RWPE2 (cell line): ENCODE measurements at regions not wholly inside any gene's neighbourhood (a gene's known extent, or its start where the extent isn't known, plus 50 kb on each side); places are given as distances from the start of the nearest gene placed in this dataset.

ENCODE experiments used
- ATAC-seq: fragments of 200-7000 bp; cut with Tn5 transposase; 3 replicates; pipeline ENCODE4 v1.9.1; 2021; ENCODE audit warnings: low read depth
- DNase-seq: peaks from one replicate; pipeline ENCODE4 v3.0.0-alpha.2; 2020; ENCODE audit warnings: low spot score
- H3K27ac ChIP-seq: fragments of 450-650 bp; 2 replicates; pipeline ENCODE4 v1.5.1; 2017; ENCODE audit warnings: mild to moderate bottlenecking; ENCODE audit not compliant: poor library complexity, severe bottlenecking
- H3K27me3 ChIP-seq: fragments of 250-450 bp; sonication (Bioruptor Pico); 2 replicates; pipeline ENCODE4 v1.5.1; 2021; ENCODE audit warnings: mild to moderate bottlenecking, moderate library complexity; ENCODE audit not compliant: insufficient read depth, poor library complexity, severe bottlenecking
- H3K36me3 ChIP-seq: fragments of 250-450 bp; sonication (Bioruptor Pico); 2 replicates; pipeline ENCODE4 v1.5.1; 2020; ENCODE audit warnings: low read depth, mild to moderate bottlenecking, moderate library complexity
- H3K4me1 ChIP-seq: fragments of 250-450 bp; sonication (Bioruptor Pico); 2 replicates; pipeline ENCODE4 v1.5.1; 2021; ENCODE audit warnings: mild to moderate bottlenecking, moderate library complexity; ENCODE audit not compliant: insufficient read depth, poor library complexity, severe bottlenecking
- H3K4me3 ChIP-seq: fragments of 250-450 bp; sonication (Bioruptor Pico); 2 replicates; pipeline ENCODE4 v1.5.1; 2021; ENCODE audit warnings: mild to moderate bottlenecking, moderate library complexity; ENCODE audit not compliant: severe bottlenecking
- H3K9me3 ChIP-seq: fragments of 250-450 bp; sonication (Bioruptor Pico); 2 replicates; pipeline ENCODE4 v1.5.1; 2021; ENCODE audit warnings: mild to moderate bottlenecking, moderate library complexity; ENCODE audit not compliant: severe bottlenecking
- CTCF ChIP-seq: fragments of 450-650 bp; IDR thresholded peaks from one replicate; pipeline ENCODE4 v1.5.1; 2017; ENCODE audit warnings: mild to moderate bottlenecking, moderate library complexity; ENCODE audit not compliant: poor library complexity, severe bottlenecking

- Histone ChIP-seq H3K4me1 (no peaks in the 10 kb centered on the region), H3K9me3 (peaks cover 2% of the 10 kb centered on the region), H3K27ac (no peak overlapping the region), H3K27me3 (no peaks in the 10 kb centered on the region), H3K36me3 (no peaks in the 10 kb centered on the region), H3K4me3 (no peak overlapping the region)
- ATAC-seq (no peak), DNase-seq (no peak)
- no peak for TF ChIP-seq CTCF
These were observed 749.5 kb downstream of the FLRT2 start for GRCh38 chr14:86279405-86279804.

GRCh38 chr14:86257973-86258372 lies 728.0 kb downstream of the FLRT2 start:
- Histone ChIP-seq H3K27me3 (peaks cover 5% of the 10 kb centered on the region), H3K36me3 (no peaks in the 10 kb centered on the region), H3K27ac (no peak overlapping the region), H3K4me3 (no peak overlapping the region), H3K9me3 (no peaks in the 10 kb centered on the region), H3K4me1 (no peaks in the 10 kb centered on the region)
- no peak for TF ChIP-seq CTCF
- no peak for DNase-seq
- no peak for ATAC-seq

- Histone ChIP-seq H3K9me3 (no peaks in the 10 kb centered on the region), H3K27me3 (peaks cover 3% of the 10 kb centered on the region), H3K27ac (no peak overlapping the region), H3K4me1 (no peaks in the 10 kb centered on the region), H3K4me3 (no peak overlapping the region), H3K36me3 (no peaks in the 10 kb centered on the region)
- no peak for DNase-seq
- no peak for ATAC-seq
- no peak for TF ChIP-seq CTCF
These were observed 713.2 kb downstream of the FLRT2 start for GRCh38 chr14:86243158-86243557.

- no peak; the same call in 2 of the 3 replicates for ATAC-seq
- Histone ChIP-seq H3K4me3 (no peak overlapping the region), H3K27me3 (peaks cover 3% of the 10 kb centered on the region), H3K36me3 (no peaks in the 10 kb centered on the region), H3K4me1 (no peaks in the 10 kb centered on the region), H3K27ac (no peak overlapping the region), H3K9me3 (no peaks in the 10 kb centered on the region)
- DNase-seq: no peak
- no peak for TF ChIP-seq CTCF
These were observed 707.8 kb downstream of the FLRT2 start for GRCh38 chr14:86237733-86238132.

- Histone ChIP-seq H3K27ac (no peak overlapping the region), H3K9me3 (no peaks in the 10 kb centered on the region), H3K36me3 (no peaks in the 10 kb centered on the region), H3K27me3 (no peaks in the 10 kb centered on the region), H3K4me3 (no peak overlapping the region), H3K4me1 (no peaks in the 10 kb centered on the region)
- no peak for TF ChIP-seq CTCF
- no peak for ATAC-seq
- no peak for DNase-seq
These were observed 691.8 kb downstream of the FLRT2 start for GRCh38 chr14:86221755-86222154.
